T47D (cell line): ENCODE measurements at regions not wholly inside any gene's neighbourhood (a gene's known extent, or its start where the extent isn't known, plus 50 kb on each side); places are given as distances from the start of the nearest gene placed in this dataset.

Source experiments
- DNase-seq, 2 experiments: peaks; one replicate each; pipeline versions ENCODE4 v3.0.0 to v3.0.0-alpha.2; 2011 to 2012; ENCODE audit warnings: low read depth in 1 of 2, low spot score in 1 of 2
- JUND ChIP-seq: IDR thresholded peaks from 2 replicates; pipeline ENCODE4 v1.6.1; 2012; ENCODE audit warnings: low read depth
- in situ Hi-C: cut with HindIII; loops from 2 replicates; pipeline ENCODE4 v1.10.0; 2016; ENCODE audit warnings: low sequenced_read_pairs, low pct_unique_long_range_greater_than_20kb

DNA sequence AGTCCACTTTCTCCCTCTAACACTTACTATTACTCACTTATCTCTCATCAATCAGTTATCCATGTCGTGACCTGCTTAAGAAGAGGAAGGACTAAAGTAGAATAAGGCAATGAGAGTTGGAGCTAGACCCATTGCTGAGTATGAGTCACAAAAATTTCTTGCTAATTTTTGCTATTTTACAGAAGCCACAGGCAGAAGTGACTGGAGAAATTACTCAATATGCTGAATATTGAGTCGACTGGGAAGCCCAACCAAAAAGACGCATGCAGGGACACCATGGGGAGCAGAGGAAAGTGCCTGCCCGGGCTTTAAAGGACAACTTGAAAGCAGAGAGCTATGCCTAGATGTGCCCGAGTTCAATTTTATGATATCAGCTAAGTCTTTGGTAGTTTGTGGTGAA lies 115.4 kb upstream of the FOXG1 start:
- in situ Hi-C loops = no loop called here
- no peak for TF ChIP-seq JUND
- DNase-seq = no peak

DNA sequence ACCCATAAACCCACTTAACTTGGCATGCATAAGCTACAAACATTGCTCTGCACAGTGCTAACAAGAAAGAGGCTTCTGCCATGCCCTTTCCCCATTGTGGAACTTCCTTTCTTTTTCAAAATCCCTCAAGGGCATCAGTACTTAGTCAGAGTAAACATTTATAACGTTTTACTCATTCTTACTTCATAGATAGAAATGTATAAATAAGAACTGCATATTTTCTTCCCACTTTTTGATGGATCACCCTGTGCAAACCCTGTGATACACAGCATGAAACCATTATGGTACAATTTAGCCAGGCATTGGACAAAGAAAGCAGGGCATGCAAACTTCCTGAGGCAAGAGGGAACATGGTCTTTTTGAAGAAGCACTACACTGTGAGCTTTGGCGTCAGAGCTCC lies 113.8 kb upstream of the FOXG1 start:
- no peak for TF ChIP-seq JUND
- in situ Hi-C loops = no loop called here
- peak in 1 of 2 experiments; percentile 44 for DNase-seq

DNA sequence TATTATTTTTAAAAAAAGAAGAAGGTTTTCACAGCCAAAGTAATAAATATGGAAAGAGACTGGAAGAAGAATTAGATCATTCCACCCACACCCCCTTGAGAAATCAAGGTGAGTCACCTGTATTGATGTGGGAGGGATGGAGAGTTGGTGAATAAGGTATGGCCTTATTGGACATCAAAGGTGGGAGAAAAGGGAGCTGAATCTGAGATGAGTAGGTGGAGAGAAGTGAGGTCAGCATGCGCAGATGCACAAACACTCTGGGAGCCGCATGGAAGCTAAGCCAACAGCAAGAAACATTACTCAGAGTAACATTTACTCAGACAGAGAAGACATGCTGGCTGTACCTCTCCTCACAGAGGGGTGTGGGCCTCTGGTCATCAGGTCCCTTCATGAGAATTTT lies 113.1 kb upstream of the FOXG1 start:
- no peak for TF ChIP-seq JUND
- in situ Hi-C loops = no loop called here
- DNase-seq = no peak

DNA sequence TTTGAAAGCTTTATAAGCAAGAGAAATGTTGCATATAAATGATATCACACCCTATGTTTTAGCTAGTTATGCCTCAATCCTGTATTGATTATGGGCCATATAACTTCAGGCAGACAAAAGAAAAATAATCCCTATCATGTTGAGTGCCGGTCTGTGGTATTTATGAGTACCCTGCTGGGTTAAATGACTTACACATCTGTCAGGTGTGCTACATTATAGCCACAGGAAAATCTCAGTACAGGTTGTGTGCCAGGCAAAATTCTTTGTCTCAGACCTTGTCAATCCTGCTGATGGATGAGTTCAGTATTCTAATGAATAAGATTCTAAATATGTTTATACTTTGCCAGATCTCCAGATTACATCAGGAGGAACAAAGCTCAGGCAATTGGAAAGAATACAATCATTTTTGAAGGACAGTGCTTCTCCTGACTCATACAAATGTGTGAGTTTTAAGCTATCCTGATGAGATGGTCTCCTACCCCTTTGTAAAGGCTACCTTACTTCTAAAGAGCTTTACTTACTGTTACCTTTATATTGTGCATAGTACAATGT lies 109.8 kb upstream of the FOXG1 start:
- no peak for DNase-seq
- in situ Hi-C loops = no loop called here
- no peak for TF ChIP-seq JUND

DNA sequence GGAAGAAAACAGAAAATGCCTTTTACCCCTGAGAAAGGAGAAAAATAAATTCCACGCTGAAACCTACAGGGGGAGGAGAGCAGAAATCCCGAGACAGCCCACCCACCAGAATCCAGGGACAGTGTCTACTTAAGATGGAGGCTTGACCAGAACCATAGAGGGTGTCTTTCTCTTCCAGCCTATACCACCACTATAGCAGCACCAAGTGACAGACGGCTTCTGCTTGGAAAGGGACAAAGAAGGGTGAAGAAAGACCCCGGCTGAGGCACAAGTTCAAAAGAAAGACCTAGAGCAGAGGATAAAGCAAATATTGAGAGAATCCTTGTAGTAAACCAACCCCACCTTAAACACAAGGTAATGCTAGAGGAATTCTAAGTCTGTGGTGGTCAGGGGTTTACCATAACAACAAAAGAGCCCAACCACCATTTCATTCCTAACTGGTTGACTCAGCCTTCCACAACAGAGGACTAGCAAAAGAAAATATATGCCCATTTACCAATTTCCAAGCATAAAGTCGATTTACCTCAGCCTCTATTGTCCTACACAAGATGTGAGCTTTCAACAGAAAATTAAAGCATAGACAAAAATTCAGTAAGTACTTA lies 105.3 kb upstream of the FOXG1 start:
- no peak for DNase-seq
- TF ChIP-seq JUND = no peak
- in situ Hi-C loops = no loop called here

DNA sequence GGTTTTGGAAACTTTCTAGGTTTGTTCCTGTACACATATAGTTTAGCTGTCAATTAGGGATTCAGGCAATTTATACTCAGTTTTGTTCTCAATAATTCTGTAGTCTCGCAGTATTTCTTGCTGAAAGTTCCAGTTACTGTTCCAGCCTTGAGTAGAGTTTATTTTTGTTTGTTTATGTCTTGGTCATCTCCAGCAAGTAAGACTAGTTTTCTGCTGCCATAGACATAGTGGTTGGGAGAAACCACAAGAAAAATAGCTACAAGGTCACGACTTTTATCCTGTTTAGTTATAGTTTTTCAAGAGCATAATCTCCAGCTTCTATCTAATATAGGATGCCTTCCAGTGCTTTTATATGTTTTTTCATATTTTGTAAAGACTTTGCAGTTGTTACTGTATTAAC lies 99.6 kb upstream of the FOXG1 start:
- no peak for TF ChIP-seq JUND
- peak in 1 of 2 experiments; percentile 45 for DNase-seq
- in situ Hi-C loops = no loop called here

DNA sequence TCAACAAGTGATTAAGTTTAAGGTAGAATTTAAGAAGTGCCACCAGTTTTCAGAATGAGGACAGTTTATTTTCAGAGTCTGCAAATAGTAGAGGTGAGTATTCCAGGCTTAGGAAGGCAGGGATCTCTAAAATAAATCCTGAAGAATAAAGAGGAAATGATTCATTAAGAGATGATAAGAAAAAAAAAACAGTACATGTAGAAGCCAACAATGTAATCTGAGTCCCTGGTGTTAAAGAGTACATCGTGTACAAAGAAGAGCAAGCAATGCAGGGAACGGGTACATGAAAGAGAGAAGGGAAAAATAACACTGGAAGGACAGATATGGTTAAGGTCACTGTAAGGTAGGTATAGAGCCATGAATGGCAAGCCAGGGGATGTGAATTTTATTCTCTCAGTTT lies 95.2 kb upstream of the FOXG1 start:
- in situ Hi-C loops = no loop called here
- no peak for DNase-seq
- TF ChIP-seq JUND = no peak

DNA sequence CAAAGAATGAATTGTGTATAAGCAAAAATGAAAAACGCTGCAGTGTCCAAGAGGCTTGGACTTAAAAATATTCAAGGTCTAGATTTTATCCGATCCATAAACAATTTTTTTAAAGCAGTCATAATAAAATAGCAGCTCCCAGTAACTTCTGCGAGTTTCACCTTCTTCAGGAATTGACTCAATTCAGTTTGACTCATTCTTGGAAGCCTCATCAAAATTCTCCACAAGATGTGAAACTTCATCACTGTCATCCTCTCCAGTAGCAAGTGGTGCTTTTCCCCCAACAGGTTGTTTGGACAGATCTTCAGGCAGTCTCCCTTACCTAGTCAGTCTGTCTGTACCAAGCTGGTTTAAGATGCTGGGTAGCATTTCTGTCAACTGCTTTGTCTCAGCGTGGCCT lies 93.5 kb upstream of the FOXG1 start:
- no peak for DNase-seq
- TF ChIP-seq JUND = no peak
- in situ Hi-C loops = no loop called here

DNA sequence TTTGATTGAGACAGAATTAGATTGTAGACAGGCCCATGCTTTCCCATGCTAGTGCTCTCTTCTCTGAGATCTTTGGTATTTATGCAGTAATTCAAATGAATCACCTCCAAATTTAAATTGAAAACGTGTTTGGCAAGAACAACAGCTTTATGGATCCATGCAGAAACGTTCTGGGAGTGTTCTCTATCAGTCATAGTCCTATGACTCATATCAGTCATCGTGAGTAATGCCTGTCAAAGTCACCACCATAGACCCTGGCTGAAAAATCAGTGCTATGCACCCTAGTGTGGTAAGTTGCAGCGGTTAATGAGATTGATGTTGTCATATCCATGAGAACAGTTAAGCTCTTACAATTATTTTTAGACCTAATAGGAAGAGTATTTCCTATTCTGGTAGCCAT lies 90.1 kb upstream of the FOXG1 start:
- DNase-seq = no peak
- in situ Hi-C loops = no loop called here
- no peak for TF ChIP-seq JUND

DNA sequence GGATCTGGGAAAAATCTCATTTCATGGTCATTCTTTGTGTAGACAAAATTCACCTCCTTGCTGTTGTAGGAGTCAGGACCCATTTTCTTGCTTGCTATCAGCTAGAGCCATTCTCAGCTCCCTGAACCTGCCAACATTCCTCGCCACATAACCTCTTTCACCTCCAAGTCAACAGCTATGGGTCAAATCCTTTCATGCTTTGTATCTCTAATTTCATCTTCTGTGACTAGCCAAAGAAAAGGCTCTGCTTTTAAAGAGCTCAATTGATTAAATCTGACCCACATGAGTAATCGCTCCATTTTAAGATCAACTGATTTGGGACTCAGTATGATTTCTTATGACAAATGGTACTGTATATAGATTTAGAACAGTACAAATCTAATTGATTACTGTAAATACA lies 89.2 kb upstream of the FOXG1 start:
- in situ Hi-C loops = no loop called here
- no peak for DNase-seq
- no peak for TF ChIP-seq JUND

DNA sequence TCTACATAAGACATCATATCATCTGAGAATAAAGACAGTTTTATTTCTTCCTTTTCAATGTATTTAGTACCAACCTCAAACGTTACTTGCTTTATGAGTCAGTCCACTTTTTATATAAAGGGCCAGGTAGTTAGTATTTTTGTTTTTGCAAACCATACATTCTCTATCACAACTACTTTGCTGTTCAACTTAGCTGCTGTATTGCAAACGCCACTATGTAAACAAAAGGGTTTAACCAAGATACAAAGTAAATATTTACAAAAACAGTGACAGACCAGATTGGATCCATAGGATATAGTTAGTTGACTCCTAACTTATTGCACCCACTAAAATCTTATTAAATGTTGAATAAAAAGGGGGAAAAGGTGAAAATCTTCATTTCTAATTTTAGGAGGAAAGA lies 87.7 kb upstream of the FOXG1 start:
- TF ChIP-seq JUND = no peak
- DNase-seq = peak in 1 of 2 experiments; percentile 34
- in situ Hi-C loops = no loop called here

DNA sequence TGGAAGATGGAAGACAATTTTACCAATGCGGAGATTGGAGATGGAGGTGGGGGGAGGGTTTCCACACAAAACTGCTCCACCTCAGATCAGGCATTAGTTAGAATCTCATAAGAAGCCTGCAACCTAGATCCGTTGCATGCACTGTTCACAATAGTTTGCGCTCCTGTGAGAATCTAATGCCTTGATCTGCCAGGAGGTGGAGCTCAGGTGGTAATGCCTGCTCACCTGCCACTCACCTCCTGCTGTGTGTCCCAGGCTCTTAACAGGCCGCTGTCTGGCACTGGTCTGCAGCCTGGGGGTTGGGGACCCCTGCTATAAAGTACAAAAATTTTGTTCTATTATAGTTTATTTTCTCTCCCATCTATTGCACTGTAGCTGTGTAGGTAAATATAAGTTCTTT lies 84.9 kb upstream of the FOXG1 start:
- TF ChIP-seq JUND = no peak
- in situ Hi-C loops = no loop called here

DNA sequence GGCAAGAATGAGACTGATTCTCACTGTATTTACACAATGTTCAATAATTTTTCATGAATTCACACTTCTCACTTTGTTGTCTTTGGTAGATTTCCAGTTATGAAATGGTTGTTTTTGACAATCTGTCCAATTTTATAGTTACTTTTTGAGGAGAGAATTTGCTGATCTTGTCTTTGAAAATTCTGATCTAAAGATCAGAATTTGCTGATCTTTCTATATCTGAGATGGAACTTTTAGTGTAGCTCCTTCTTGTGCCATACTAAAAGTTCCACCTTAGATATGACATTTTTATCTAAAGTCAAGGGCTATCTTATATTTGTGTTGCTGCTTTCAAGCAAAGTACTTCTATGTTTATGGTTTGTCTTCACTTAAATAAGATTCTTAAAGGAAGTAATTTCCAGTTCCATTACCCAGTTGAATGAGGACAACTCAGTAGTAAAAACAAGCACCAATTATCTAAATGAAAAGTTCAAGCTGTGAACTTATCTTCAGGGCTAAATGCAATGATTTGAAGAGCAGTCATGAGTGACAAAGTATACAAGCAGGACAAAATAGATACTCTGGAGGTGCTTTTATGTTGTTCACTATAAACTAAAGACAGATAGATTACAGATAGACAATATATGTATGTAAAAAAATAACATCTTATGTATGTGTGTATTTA lies 76.4 kb upstream of the FOXG1 start:
- TF ChIP-seq JUND = no peak
- in situ Hi-C loops = no loop called here
- DNase-seq = no peak

More for the DNA sequence above, 84.9 kb upstream of the FOXG1 start:
- DNase-seq = peak in 1 of 2 experiments; percentile 61

DNA sequence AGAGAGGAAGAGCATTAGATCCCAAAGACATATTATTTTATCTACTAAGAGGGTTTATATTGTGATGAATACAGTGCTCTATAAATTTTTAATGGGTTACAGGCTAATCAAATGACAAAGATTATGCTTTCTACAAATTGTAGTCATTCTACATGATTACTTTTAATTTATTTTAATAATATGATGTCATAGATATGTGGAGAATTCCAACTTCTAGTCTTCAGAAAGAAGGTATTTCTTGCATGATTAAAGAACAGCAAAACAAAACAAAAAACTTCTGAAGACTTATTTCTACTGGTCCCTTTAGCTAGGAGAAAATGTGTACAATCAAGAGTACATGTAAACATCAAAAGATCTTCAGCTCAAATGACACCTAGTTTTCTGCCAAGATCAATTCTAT lies 71.5 kb upstream of the FOXG1 start:
- DNase-seq = no peak
- no peak for TF ChIP-seq JUND
- in situ Hi-C loops = no loop called here
